GM23338 (cell line): ENCODE measurements at regions not wholly inside any gene's neighbourhood (a gene's known extent, or its start where the extent isn't known, plus 50 kb on each side); places are given as distances from the start of the nearest gene placed in this dataset.

ENCODE experiments used
- ATAC-seq: fragments of 200-7000 bp; cut with Tn5 transposase; 3 replicates; pipeline ENCODE4 v1.9.1; 2020
- DNase-seq: peaks from one replicate; pipeline ENCODE4 v3.0.0-alpha.2; 2015; ENCODE audit warnings: low spot score
- H2AFZ ChIP-seq: fragments of 200-600 bp; sonication (generic); 2 replicates; pipeline ENCODE4 v1.8.0; 2016; ENCODE audit warnings: antibody characterized with exemption, mild to moderate bottlenecking, moderate library complexity
- H3F3A ChIP-seq: fragments of 200-600 bp; sonication (generic); replicated peaks from 2 replicates; pipeline ENCODE4 v1.8.0; 2017; ENCODE audit warnings: antibody characterized with exemption, mixed run types, low read depth
- H3K27ac ChIP-seq: fragments of 200-600 bp; sonication (generic); 2 replicates; pipeline ENCODE4 v1.6.1; 2016; ENCODE audit warnings: low read depth
- H3K27me3 ChIP-seq: fragments of 200-600 bp; sonication (generic); 2 replicates; pipeline ENCODE4 v1.8.0; 2016; ENCODE audit warnings: mild to moderate bottlenecking, mixed run types, moderate library complexity; ENCODE audit not compliant: insufficient read depth
- H3K36me3 ChIP-seq: fragments of 200-600 bp; sonication (generic); 2 replicates; pipeline ENCODE4 v1.8.0; 2016; ENCODE audit warnings: mild to moderate bottlenecking; ENCODE audit not compliant: insufficient read depth
- H3K4me1 ChIP-seq: fragments of 200-600 bp; sonication (generic); 2 replicates; pipeline ENCODE4 v1.8.0; 2016; ENCODE audit warnings: mild to moderate bottlenecking, moderate library complexity; ENCODE audit not compliant: insufficient read depth
- H3K4me2 ChIP-seq: fragments of 200-600 bp; sonication (generic); 2 replicates; pipeline ENCODE4 v1.7.1; 2017; ENCODE audit warnings: mixed run types
- H3K4me3 ChIP-seq: fragments of 200-600 bp; sonication (generic); 2 replicates; pipeline ENCODE4 v1.6.1; 2016; ENCODE audit warnings: mixed run types
- H3K79me2 ChIP-seq: fragments of 200-600 bp; sonication (generic); replicated peaks from 2 replicates; pipeline ENCODE4 v1.8.0; 2017; ENCODE audit warnings: mild to moderate bottlenecking; ENCODE audit not compliant: insufficient read depth
- H3K9me2 ChIP-seq: fragments of 200-600 bp; sonication (generic); 2 replicates; pipeline ENCODE4 v1.8.0; 2017; ENCODE audit not compliant: insufficient read depth
- H4K20me1 ChIP-seq: fragments of 200-600 bp; sonication (generic); replicated peaks from 2 replicates; pipeline ENCODE4 v1.8.0; 2017; ENCODE audit warnings: mild to moderate bottlenecking; ENCODE audit not compliant: insufficient read depth
- H3K27ac Mint-ChIP-seq: 2 replicates; pipeline ENCODE4 v1.8.0; 2020; ENCODE audit warnings: inconsistent platforms, mild to moderate bottlenecking, moderate library complexity, mixed read lengths
- H3K27me3 Mint-ChIP-seq: 3 replicates; pipeline ENCODE4 v1.8.0; 2022; ENCODE audit warnings: low read depth, mild to moderate bottlenecking, moderate library complexity, mixed read lengths, inconsistent platforms; ENCODE audit not compliant: insufficient read depth, poor library complexity
- H3K36me3 Mint-ChIP-seq: 3 replicates; pipeline ENCODE4 v1.8.0; 2021; ENCODE audit warnings: low read depth, mild to moderate bottlenecking, inconsistent platforms, moderate library complexity, mixed read lengths
- H3K4me1 Mint-ChIP-seq: 3 replicates; pipeline ENCODE4 v1.8.0; 2020; ENCODE audit warnings: mild to moderate bottlenecking, inconsistent platforms, mixed read lengths
- H3K4me3 Mint-ChIP-seq: 3 replicates; pipeline ENCODE4 v1.8.0; 2021; ENCODE audit warnings: moderate library complexity, mild to moderate bottlenecking, inconsistent platforms, mixed read lengths
- H3K9me3 Mint-ChIP-seq: 3 replicates; pipeline ENCODE4 v1.8.0; 2020; ENCODE audit warnings: moderate library complexity, mild to moderate bottlenecking, inconsistent platforms, mixed read lengths
- CREB1 ChIP-seq: fragments of 250-450 bp; sonication (Bioruptor Pico); IDR thresholded peaks from 2 replicates; pipeline ENCODE4 v1.5.0; 2020; ENCODE audit warnings: low read depth, mild to moderate bottlenecking, moderate library complexity
- ETS1 ChIP-seq: IDR thresholded peaks from 2 replicates; pipeline ENCODE4 v1.6.1; 2016; ENCODE audit warnings: antibody characterized with exemption
- EZH2 ChIP-seq: fragments of 200-600 bp; sonication (generic); IDR thresholded peaks from one replicate; pipeline ENCODE4 v1.8.0; 2017; ENCODE audit warnings: antibody characterized with exemption, mild to moderate bottlenecking, low read depth; ENCODE audit not compliant: unreplicated experiment
- EZH2phosphoT487 ChIP-seq: fragments of 200-600 bp; sonication (generic); IDR thresholded peaks from one replicate; pipeline ENCODE4 v1.8.1; 2018; ENCODE audit warnings: antibody characterized with exemption; ENCODE audit not compliant: unreplicated experiment
- JUNB ChIP-seq: IDR thresholded peaks from one replicate; pipeline ENCODE4 v1.6.1; 2016; ENCODE audit warnings: antibody characterized with exemption; ENCODE audit not compliant: unreplicated experiment
- NANOG ChIP-seq: IDR thresholded peaks from 2 replicates; pipeline ENCODE4 v1.6.1; 2016; ENCODE audit warnings: antibody characterized with exemption, borderline replicate concordance
- POLR2AphosphoS5 ChIP-seq: IDR thresholded peaks from 2 replicates; pipeline ENCODE4 v1.6.1; 2016; ENCODE audit warnings: antibody characterized with exemption, low read depth
- STAT1 ChIP-seq: IDR thresholded peaks from one replicate; pipeline ENCODE4 v1.6.1; 2016; ENCODE audit warnings: antibody characterized with exemption; ENCODE audit not compliant: unreplicated experiment
- ZNF114 ChIP-seq: fragments of 250-450 bp; sonication (Bioruptor Pico); IDR thresholded peaks from 2 replicates; pipeline ENCODE4 v1.5.0; 2020; ENCODE audit warnings: mild to moderate bottlenecking, moderate library complexity
- ZNF331 ChIP-seq: fragments of 250-450 bp; sonication (Bioruptor Pico); IDR thresholded peaks from 2 replicates; pipeline ENCODE4 v1.5.0; 2020; ENCODE audit warnings: low read depth, mild to moderate bottlenecking, moderate library complexity
- ZNF462 ChIP-seq: fragments of 250-450 bp; sonication (Bioruptor Pico); IDR thresholded peaks from 2 replicates; pipeline ENCODE4 v1.5.0; 2020; ENCODE audit warnings: mild to moderate bottlenecking, moderate library complexity
- TF ChIP-seq, protein P1 (sequence below), 2 experiments: fragments of 200-600 bp in 1 of 2; sonication (generic) in 1 of 2; conservative IDR thresholded peaks; 2 replicates each; pipeline versions ENCODE4 v1.5.1 to v1.6.1; 2016 to 2017; ENCODE audit warnings: antibody characterized with exemption in 2 of 2, low read depth in 2 of 2, mild to moderate bottlenecking in 2 of 2, moderate library complexity in 1 of 2
- TF ChIP-seq, protein P2 (sequence below): IDR thresholded peaks from one replicate; pipeline ENCODE4 v1.6.1; 2018; ENCODE audit warnings: antibody characterized with exemption; ENCODE audit not compliant: unreplicated experiment

GRCh38 chr1:78408810-78409209 is 82.0 kb upstream of the PTGFR start:
- Histone ChIP-seq H3K4me2 (no peak overlapping the region), H3K9me2 (no peaks in the 10 kb centered on the region), H3K27me3 (no peaks in the 10 kb centered on the region), H3K4me3 (no peak overlapping the region), H4K20me1 (no peaks in the 10 kb centered on the region), H3K36me3 (no peaks in the 10 kb centered on the region), H3K27ac (no peak overlapping the region), H3K4me1 (peaks cover 10% of the 10 kb centered on the region), H2AFZ (no peak overlapping the region), H3K79me2 (no peaks in the 10 kb centered on the region), H3F3A (no peaks in the 10 kb centered on the region)
- Mint-ChIP-seq H3K4me3 (no peak overlapping the region), H3K4me1 (peaks cover 14% of the 10 kb centered on the region), H3K27me3 (peaks cover 2% of the 10 kb centered on the region), H3K36me3 (peaks cover 5% of the 10 kb centered on the region), H3K27ac (no peak overlapping the region), H3K9me3 (peaks cover 17% of the 10 kb centered on the region)
- TF ChIP-seq ZNF114 (no peak), JUNB (no peak), ZNF462 (CRISPR knock-in tag) (no peak), ETS1 (no peak), EZH2phosphoT487 (no peak), NANOG (no peak), STAT1 (no peak), EZH2 (no peak), POLR2AphosphoS5 (no peak), ZNF331 (CRISPR knock-in tag) (no peak), CREB1 (no peak)
- TF ChIP-seq, protein P1, sequence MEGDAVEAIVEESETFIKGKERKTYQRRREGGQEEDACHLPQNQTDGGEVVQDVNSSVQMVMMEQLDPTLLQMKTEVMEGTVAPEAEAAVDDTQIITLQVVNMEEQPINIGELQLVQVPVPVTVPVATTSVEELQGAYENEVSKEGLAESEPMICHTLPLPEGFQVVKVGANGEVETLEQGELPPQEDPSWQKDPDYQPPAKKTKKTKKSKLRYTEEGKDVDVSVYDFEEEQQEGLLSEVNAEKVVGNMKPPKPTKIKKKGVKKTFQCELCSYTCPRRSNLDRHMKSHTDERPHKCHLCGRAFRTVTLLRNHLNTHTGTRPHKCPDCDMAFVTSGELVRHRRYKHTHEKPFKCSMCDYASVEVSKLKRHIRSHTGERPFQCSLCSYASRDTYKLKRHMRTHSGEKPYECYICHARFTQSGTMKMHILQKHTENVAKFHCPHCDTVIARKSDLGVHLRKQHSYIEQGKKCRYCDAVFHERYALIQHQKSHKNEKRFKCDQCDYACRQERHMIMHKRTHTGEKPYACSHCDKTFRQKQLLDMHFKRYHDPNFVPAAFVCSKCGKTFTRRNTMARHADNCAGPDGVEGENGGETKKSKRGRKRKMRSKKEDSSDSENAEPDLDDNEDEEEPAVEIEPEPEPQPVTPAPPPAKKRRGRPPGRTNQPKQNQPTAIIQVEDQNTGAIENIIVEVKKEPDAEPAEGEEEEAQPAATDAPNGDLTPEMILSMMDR (conservative IDR thresholded peaks at IDR 0.05; ENCODE audit: low read depth in 2 of 2), result no peak
- TF ChIP-seq, protein P2, sequence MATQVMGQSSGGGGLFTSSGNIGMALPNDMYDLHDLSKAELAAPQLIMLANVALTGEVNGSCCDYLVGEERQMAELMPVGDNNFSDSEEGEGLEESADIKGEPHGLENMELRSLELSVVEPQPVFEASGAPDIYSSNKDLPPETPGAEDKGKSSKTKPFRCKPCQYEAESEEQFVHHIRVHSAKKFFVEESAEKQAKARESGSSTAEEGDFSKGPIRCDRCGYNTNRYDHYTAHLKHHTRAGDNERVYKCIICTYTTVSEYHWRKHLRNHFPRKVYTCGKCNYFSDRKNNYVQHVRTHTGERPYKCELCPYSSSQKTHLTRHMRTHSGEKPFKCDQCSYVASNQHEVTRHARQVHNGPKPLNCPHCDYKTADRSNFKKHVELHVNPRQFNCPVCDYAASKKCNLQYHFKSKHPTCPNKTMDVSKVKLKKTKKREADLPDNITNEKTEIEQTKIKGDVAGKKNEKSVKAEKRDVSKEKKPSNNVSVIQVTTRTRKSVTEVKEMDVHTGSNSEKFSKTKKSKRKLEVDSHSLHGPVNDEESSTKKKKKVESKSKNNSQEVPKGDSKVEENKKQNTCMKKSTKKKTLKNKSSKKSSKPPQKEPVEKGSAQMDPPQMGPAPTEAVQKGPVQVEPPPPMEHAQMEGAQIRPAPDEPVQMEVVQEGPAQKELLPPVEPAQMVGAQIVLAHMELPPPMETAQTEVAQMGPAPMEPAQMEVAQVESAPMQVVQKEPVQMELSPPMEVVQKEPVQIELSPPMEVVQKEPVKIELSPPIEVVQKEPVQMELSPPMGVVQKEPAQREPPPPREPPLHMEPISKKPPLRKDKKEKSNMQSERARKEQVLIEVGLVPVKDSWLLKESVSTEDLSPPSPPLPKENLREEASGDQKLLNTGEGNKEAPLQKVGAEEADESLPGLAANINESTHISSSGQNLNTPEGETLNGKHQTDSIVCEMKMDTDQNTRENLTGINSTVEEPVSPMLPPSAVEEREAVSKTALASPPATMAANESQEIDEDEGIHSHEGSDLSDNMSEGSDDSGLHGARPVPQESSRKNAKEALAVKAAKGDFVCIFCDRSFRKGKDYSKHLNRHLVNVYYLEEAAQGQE, result no peak
- DNase-seq, result no peak
- no peak for ATAC-seq
